Epithelial cell of esophagus (primary cell): ENCODE measurements at regions not wholly inside any gene's neighbourhood (a gene's known extent, or its start where the extent isn't known, plus 50 kb on each side); places are given as distances from the start of the nearest gene placed in this dataset.
"Not testable (repeated sequence)": the region's sequence is repeated elsewhere in the genome, so short reads cannot be mapped to it uniquely, and the experiment has no call there.

Experiments
- DNase-seq: peaks from one replicate; pipeline ENCODE4 v3.0.0; 2010; ENCODE audit warnings: low read depth
- H3K4me3 ChIP-seq: 2 replicates; pipeline ENCODE4 v1.5.1; 2011; ENCODE audit warnings: mild to moderate bottlenecking, low read length, control low read depth
- CTCF ChIP-seq: IDR thresholded peaks from 2 replicates; pipeline ENCODE4 v1.5.1; 2011; ENCODE audit warnings: low read depth, mild to moderate bottlenecking, low read length, control low read depth, inconsistent platforms; ENCODE audit not compliant: insufficient read depth; ENCODE audit errors: missing control alignments

- no peak overlapping the region for H3K4me3 ChIP-seq
- TF ChIP-seq CTCF: no peak
- DNase-seq: no peak
Measured at GRCh38 chr1:60516996-60517395, 443.4 kb upstream of the C1orf87 start.

DNA sequence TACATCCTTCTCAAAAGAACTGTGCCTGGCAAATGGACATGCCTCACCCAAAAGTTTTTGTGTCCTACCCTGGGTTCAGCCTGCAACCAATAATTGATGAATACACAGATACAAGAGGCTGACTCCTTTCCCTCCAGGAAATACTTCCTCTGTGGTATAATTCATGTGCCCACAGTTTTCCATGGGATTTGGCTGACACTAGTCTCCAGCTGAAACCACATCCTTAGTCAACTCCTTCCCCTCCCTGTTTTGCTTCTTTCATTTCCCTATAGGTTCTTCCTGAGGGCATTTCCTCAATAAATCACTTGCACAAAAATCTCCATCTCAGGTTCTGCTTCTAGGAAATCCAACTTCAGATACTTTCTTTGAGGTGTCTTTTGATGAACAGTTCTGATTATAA, 436.6 kb upstream of the C1orf87 start:
- peak; percentile 15 for DNase-seq
- no peak overlapping the region for H3K4me3 ChIP-seq
- no peak for TF ChIP-seq CTCF

DNA sequence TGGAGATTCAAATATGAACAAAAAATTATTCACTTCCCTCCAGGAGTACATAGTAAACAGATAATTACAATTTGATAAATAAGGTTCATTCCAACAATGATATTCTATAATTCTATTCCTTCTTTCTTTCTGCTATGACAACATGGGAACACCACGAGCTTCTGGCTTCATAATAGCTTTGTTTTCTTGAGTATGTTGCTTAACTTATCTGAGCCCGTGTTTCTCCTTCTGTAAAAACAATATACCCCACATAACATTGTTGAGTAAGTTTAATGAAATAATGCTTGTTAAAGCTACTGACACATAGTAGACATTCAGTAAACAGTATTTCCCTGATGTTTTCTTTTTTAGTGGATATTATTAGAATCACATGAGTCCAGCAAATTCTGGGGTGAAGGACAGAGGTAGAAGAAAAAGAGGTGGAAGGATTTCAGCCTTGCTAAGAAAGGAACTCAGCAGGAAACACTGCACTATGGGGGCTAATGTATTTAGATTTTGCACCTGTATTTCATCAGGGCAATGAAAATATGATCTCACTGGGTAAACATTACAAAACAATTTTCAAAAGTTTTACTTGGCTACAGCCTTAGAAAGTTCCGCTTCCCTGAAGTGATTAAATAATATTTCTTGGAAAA, 430.8 kb upstream of the C1orf87 start:
- no peak for DNase-seq
- TF ChIP-seq CTCF: no peak
- H3K4me3 ChIP-seq: no peak overlapping the region

DNA sequence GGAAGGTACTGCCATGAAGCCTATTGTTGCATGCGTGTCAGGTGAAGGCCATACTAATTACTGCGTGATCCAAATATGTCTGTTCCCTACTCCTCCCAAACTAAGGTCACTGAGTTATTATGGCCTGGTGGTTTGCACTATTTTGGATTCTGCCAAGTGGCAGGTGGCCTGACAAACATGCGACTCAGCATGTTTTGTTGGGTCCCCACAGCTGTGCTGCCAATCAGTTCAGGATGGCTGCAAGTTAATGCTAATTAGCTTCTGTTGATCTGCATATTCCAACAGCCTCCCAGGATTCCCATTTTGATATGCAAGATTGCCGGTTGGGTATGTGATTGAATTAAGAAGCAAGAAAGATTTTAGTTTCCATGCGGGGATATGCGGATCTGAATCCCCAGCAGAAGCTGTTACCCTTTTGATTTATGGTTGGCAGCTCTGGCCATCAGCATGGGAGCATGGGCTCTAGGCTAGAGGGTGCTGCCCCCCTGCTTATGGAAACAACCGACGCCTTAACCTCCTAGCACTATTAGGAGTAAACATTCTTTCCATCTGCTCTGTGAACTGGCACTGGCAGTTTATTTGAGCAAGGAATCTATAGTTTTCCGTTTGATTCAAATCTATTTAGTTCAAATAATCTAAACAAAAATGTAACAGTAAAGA, 429.8 kb upstream of the C1orf87 start:
- no peak for TF ChIP-seq CTCF
- no peak for DNase-seq
- no peak overlapping the region for H3K4me3 ChIP-seq

GRCh38 chr1:60502506-60502905, 428.9 kb upstream of the C1orf87 start:
- no peak for TF ChIP-seq CTCF
- no peak overlapping the region for H3K4me3 ChIP-seq
- no peak for DNase-seq

DNA sequence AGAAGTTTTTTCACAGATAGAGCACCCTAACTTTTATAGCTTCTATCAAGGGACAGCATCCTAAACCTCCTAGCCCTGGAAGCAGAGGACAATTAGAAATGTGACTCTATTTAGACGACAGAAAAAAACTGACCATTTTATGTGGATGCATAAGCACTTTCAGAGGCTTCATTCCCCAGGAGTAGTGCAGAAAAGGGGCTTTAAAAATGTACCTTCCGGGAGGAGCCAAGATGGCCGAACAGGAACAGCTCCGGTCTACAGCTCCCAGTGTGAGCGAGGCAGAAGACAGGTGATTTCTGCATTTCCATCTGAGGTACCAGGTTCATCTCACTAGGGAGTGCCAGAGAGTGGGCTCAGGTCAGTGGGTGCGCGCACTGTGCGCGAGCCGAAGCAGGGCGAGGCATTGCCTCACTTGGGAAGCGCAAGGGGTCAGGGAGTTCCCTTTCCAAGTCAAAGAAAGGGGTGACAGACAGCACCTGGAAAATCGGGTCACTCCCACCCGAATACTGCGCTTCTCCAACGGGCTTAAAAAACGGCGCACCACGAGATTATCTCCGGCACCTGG, 416.4 kb upstream of the C1orf87 start:
- H3K4me3 ChIP-seq: peak overlapping the region; percentile 14
- not testable (repeated sequence) for DNase-seq

GRCh38 chr1:60488847-60489246, 415.3 kb upstream of the C1orf87 start:
- no peak for TF ChIP-seq CTCF
- no peak overlapping the region for H3K4me3 ChIP-seq
- DNase-seq: no peak
